ENCODE measurements at regions not wholly inside any gene's neighbourhood (a gene's known extent, or its start where the extent isn't known, plus 50 kb on each side); places are given as distances from the start of the nearest gene placed in this dataset.

DNA sequence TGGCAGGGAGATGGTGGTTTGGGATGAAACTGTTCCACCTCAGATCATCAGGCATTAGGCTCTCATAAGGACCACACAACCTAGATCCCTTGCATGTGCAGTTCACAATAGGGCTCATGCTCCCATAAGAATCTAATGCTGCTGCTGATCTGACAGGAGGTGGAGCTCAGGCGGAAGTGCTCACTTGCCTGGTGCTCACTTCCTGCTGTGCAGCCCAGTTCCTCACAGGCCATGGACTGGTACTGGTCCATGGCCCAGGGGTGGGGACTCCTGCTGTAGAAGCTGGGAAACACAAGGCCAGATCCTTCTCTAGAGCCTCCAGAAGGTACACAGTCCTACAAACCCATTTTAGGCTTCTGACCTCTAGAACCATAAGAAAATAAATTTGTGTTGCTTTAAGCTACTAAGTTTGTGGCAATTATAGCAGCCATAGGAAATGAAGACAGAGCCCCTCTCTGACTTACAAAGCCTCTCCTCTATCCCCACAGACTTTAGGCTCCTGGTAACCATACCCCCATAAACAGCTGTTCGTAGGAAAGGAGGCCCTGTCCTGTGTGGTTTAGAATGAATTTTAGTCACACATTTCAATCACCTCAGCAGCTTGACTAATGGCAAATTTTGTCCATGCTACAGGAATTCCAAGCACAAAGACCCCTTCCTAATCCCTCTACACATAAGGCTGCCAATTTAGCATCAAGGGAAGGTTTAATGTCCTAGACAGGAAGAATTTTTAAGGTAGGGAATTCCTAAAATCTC, 206.1 kb upstream of the PHYHIPL start:
- DNase-seq (ENCODE audit: low read depth): no peak

DNA sequence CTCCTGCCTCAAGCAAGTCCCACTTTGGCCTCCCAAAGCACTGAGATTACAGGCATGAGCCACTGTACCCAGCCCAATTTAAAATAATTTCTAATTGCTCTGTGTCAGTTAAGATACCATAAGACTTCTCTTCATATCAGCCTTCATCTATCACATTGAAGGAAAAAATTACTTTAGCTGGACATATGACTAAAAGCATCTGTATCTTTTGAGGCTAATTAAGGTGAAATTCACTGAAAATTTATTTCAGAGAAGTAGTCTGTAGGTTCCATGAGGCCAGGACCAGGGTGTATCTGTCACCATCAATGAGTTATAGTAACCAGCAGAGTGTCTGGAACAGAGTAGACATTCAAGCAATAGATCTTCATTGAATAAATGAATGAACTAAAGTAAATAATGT, 205.2 kb upstream of the PHYHIPL start:
- DNase-seq (ENCODE audit: low read depth): no peak

DNA sequence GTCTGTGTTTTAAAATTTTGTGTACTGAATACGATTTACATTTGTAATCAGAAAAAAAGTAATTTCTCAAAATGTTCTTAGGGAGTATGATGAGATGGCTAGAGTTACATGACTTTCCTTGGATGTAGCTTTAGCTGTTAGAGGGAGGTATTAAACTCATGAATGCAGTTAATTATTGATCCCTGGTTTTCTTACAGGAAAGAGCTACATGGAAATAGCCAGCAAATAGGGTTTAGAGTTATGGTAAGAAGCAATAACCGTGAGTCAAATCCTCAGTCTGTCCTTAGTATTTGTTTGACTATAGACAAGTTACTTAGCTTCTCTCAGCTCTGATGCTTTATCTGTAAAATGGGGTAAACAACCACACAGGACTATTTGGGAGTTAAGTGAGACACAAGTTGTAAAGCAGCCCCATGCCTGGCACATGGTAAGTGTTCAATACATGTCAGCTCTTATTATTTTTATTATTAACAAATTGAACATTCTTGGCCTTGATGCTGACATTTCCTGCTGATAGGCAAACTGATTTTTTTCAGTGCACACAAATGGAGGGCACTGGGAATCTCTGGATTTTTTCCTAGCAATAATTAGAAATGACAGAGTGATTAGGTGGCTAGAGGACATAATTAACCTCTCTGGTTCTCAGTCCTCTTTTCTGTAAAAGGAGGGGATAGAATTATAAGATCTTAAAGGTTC, 204.5 kb upstream of the PHYHIPL start:
- DNase-seq (ENCODE audit: low read depth): no peak

DNA sequence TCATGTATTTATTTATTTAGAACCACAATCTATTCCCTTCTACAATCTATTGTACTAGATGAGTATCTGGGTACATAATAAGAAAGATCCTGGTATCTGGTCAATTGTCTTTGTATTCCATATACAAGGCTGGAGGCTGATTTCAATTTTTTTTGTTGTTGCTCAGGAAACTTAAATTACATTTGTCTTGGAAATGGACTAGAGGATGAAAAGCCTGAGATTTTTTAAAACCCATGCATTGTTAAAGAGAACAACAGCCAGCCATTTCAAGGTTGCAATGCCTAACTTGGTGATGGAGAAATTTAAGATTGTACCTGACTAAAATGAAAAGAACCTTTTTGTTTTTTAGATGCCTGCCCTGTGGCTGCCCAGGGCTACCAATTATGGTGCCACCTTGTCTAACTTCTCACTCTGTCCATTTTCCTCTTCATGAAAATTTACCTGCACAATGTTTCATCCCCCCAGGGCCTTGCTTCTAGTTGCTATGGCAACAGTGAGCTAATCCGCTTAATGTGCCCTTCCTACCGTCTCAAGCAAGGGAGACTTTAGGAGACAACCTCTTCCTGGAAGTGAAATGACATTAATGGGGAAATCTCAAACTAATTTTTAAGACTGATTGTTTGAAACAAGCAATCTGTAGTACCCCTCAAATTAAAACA, 203.7 kb upstream of the PHYHIPL start:
- DNase-seq (ENCODE audit: low read depth): no peak

DNA sequence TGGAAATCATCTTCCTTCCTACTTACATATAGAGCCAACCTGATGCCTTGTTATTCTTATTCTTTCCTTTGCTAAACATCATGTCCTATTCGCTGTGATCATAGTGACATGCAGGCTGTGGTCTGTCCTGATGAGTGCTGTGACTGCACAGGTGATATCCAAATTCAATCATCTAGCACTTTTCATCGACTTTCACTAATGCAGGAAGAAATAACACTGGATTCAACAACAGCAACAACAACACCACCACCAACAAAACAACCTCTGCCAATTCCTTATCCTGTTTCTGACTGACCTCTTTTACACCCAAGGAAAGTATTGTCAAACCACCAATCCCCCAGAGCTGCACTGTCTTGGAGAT, 203.2 kb upstream of the PHYHIPL start:
- DNase-seq (ENCODE audit: low read depth): no peak

DNA sequence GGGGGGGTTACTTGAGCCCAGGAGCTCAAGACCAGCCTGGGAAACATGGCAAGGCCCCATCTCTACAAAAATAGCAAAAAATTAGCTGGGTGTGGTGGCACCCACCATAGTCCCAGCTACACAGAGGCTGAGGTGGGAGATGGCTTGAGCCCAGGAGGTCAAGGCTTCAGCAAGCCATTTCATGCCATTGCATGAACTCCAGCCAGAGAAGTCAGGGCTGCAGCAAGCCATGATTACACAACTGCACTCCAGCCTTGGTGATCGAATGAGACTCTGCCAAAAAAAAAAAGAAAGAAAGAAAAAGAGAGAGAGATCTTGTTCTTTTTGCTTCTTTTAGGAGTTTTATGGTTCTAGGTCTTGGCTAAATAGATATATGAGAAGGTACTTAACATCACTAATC, 200.2 kb upstream of the PHYHIPL start:
- no peak for DNase-seq (ENCODE audit: low read depth)

- DNase-seq (ENCODE audit: low read depth): no peak
Observed at GRCh38 chr10:58979711-58980110, 196.7 kb upstream of the PHYHIPL start.

DNA sequence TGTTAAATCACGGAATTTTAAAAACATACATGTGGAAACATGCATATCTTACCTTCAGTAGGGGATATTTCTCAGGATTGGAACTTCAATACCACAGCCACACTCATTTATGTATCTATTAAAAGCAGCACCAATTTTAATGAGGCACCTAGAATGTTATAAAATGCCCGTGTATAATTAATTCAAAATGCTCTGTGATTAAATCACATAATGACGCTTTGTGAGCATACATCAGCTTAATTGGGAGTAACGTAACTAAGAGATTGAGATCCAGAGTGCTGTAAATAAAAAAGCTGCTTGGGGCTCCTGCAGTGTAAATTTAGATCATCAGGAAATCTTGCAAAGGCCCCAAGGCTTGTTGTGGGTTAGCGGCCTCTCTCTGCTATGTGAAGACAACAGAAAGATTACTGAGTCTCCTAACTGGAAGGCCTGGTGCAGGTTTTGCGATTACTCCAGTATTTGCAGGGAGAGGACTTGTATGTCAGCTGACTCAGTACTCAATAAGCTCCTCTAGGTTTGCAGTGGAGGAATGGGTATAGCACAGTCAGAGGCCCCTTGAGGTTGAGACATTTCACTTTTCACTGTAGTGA, 195.5 kb upstream of the PHYHIPL start:
- no peak for DNase-seq (ENCODE audit: low read depth)

- no peak for DNase-seq (ENCODE audit: low read depth)
Observed at GRCh38 chr10:58981846-58982245, 194.6 kb upstream of the PHYHIPL start.

DNA sequence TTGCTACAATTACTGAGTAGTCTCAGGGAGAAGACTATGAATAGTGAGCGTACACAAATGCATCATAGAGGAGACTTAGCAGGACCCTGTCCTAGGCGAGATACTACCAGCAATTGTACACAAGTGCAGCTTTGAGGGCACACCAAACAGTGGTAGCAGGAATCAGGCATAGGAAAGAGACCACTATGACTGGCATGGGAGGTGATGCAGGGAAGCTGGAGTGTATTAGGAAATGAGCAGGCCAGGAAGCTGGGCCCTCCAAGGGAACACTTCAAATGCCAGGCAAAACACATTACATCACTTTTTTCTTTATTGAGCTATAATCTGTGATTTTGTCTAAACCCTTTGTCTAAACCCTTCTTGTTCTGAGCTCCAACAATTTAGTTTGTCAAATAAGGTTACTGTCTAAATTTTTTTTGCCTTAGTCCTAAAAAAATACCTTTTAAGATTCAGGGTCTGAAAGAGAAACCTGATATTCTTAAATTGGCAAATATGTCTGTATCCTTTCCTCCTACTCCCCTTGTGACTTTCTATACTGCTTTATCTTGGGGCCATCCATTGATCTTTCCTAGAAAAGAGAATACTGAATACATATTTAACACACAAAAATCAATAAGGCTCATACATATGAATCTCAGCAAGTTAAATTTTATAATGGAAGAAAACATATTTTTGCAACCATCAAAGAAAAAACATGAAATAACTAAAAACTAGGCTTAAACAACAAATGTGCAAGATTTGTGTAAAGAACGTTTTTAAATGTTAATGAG, 193.8 kb upstream of the PHYHIPL start:
- no peak for DNase-seq (ENCODE audit: low read depth)

- DNase-seq (ENCODE audit: low read depth): no peak
Observed at GRCh38 chr10:58985216-58985615, 191.2 kb upstream of the PHYHIPL start.

GRCh38 chr10:58989486-58990039, 186.9 kb upstream of the PHYHIPL start:
- DNase-seq (ENCODE audit: low read depth): no peak

- DNase-seq (ENCODE audit: low read depth): no peak
Observed at GRCh38 chr10:58990693-58991092, 185.8 kb upstream of the PHYHIPL start.

DNA sequence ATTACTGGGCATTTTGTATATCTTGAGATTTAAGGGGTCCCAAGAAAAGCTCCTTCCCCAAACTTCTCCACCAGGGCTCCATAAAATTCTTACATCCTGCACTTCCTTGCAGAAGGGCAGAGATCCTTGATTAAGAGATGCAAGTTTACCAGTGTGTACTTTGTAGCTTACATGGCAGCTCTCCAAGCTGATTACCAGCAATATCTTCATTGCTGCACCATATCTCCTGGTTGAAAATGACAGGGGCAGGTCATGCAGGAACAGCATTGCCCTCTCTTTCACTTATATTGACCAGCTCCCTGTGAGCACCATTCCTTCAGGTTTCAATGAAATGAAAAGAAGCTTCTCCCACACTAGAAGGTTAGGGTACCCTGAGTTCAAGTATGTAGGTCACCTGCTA, 184.6 kb upstream of the PHYHIPL start:
- DNase-seq (ENCODE audit: low read depth): no peak

GRCh38 chr10:58992830-58993460, 183.5 kb upstream of the PHYHIPL start:
- DNase-seq (ENCODE audit: low read depth): no peak

DNA sequence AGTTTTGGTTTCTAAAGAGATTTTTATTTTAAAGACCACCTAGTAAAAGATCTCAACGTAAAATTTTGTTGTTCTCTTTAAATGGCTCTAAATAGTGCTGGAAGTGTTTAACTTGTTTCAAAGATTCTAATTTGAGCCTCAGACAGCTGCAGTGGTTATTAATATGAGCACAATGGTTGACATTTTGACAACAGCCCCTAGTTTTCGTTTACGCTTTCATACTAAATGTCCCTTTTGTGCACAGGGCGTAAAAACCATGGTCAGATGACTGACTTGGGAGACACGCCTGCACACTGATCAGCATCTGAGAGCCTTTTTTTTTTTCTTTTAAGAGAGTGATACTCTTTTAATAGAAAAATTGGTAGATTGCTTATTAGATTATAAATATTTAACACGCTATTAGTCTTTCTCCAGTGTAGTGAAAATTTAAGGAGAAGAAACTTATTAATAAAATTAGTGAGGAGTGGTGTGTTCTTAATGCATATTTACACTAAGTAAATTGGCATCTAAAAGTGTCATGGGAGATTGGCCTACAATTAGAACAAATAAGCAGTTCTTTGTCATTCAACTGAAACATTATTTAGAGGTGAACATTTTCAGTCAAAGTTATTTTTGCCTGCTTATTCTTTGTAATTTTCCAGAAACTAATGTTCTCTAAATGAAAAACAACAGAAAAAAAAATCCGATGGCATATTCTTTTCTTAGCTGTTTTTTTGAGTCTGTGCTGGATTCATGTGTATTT, 182.8 kb upstream of the PHYHIPL start:
- no peak for DNase-seq (ENCODE audit: low read depth)

DNA sequence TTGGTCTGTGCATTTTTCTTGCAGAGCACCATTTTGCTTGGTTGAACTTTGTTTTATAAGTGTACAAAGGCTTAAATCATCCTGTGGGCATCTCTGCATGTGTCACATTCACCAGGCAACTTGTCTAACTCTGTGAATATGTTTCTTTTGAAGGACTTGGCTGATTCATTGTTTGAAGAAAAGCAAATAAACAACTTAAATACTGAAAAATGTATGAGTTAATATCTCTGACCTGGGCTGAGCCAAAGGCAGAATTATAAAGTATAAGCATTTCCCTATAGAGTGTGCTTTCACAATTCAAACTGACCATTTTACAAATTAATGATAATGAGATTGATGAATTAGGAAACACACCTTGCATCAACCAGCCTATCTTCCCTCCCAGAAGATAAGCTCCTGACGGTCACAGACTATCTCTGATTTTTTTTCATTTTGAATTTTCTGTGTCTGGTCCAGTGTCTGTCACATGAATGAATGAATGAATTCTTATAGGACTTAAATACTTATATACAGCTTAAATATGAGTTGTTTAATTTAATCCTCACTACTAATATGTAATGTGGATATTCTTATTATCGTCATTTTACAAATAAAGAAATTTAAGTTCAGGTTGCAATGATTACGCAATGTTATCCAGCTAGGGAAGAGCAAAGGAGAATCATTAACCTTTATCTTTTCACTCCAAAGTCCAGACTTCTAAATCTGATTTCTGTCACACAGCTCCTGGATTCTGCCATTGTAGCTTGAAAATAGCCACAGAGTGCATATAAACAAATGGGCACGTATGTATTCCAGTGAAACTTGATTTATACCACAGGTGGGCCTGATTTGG, 182.0 kb upstream of the PHYHIPL start:
- DNase-seq (ENCODE audit: low read depth): peak; percentile 50

- DNase-seq (ENCODE audit: low read depth): no peak
Observed at GRCh38 chr10:58995058-58995596, 181.3 kb upstream of the PHYHIPL start.

GRCh38 chr10:58996063-58996462, 180.4 kb upstream of the PHYHIPL start:
- no peak for DNase-seq (ENCODE audit: low read depth)

All from fibroblast of gingiva (primary cell).